ENCODE measurements at regions not wholly inside any gene's neighbourhood (a gene's known extent, or its start where the extent isn't known, plus 50 kb on each side); places are given as distances from the start of the nearest gene placed in this dataset.

- no TSS peak for BruUV-seq (replicated peaks)
- no peak overlapping the region for H2BK15ac ChIP-seq (ENCODE audit: low read depth, low read length)
- in situ Hi-C loops (cut with MboI; ENCODE audit: low sequenced_read_pairs) (no loop called here), dilution Hi-C loops (cut with HindIII; ENCODE audit: low sequenced_read_pairs, unreplicated experiment) (no loop called here), intact Hi-C loops (cut with micrococcal nuclease) (no loop called here)
- ATAC-seq (ENCODE audit: low read depth), result no peak
- H2BK120ac ChIP-seq (ENCODE audit: low read depth, low read length), result no peak overlapping the region
- no peak overlapping the region for H3K23ac ChIP-seq (ENCODE audit: low read depth, low read length)
- H3K79me1 ChIP-seq (ENCODE audit: low read depth in 1 of 2, low read length in 2 of 2), result no peaks in the 10 kb centered on the region
- H3K9me1 ChIP-seq (ENCODE audit: insufficient read depth, low read length), result no peaks in the 10 kb centered on the region
- H3K27ac ChIP-seq (ENCODE audit: insufficient read depth, low read length), result no peak overlapping the region
- H3K27me3 ChIP-seq (ENCODE audit: control insufficient read depth, insufficient read depth, low read length), result no peaks in the 10 kb centered on the region
- POLR2A ChIA-PET (ENCODE audit: unreplicated experiment), result no interaction called here
- H3K4me2 ChIP-seq (ENCODE audit: low read depth, low read length), result no peak overlapping the region
- DNase-seq, result no peak
- H4K20me1 ChIP-seq (ENCODE audit: insufficient read depth, low read length), result no peaks in the 10 kb centered on the region
- H3K18ac ChIP-seq (ENCODE audit: low read depth, low read length), result no peak overlapping the region
- H4K91ac ChIP-seq (ENCODE audit: insufficient read depth, low read depth, low read length), result no peak overlapping the region
- no peaks in the 10 kb centered on the region for H3K4me1 ChIP-seq (ENCODE audit: control insufficient read depth, insufficient read depth, low read length)
- H4K8ac ChIP-seq (ENCODE audit: low read depth in 2 of 2, low read length in 2 of 2), result no peak overlapping the region
- no peak overlapping the region for H2BK5ac ChIP-seq (ENCODE audit: low read depth, low read length, poor library complexity, severe bottlenecking)
- H4K5ac ChIP-seq (ENCODE audit: low read depth, low read length), result no peak overlapping the region
- CTCF ChIA-PET, result no interaction called here
- TF ChIP-seq CEBPB (IDR thresholded peaks at IDR 0.05; ENCODE audit: low read depth, low read length), result no peak
- TF ChIP-seq MAFK (IDR thresholded peaks at IDR 0.05; ENCODE audit: low read depth, low read length), result no peak
- TF ChIP-seq SMC3 (IDR thresholded peaks at IDR 0.05; ENCODE audit: low read depth, low read length), result no peak
- no peak for TF ChIP-seq MAZ (IDR thresholded peaks at IDR 0.05; ENCODE audit: borderline replicate concordance, low read depth, low read length)
- TF ChIP-seq USF2 (IDR thresholded peaks at IDR 0.05; ENCODE audit: low read depth, low read length), result no peak
- TF ChIP-seq ELK1 (IDR thresholded peaks at IDR 0.05; ENCODE audit: borderline replicate concordance, low read depth, low read length), result no peak
- no peak for TF ChIP-seq RCOR1 (IDR thresholded peaks at IDR 0.05; ENCODE audit: insufficient replicate concordance, low read length)
- TF ChIP-seq NFE2L2 (IDR thresholded peaks at IDR 0.05; ENCODE audit: low read depth, low read length), result no peak
- TF ChIP-seq CTCF (conservative IDR thresholded peaks at IDR 0.05; ENCODE audit: low read depth, low read length), result no peak
- no peak for TF ChIP-seq MXI1 (IDR thresholded peaks at IDR 0.05; ENCODE audit: borderline replicate concordance, low read depth, low read length)
- TF ChIP-seq RFX5 (IDR thresholded peaks at IDR 0.05; ENCODE audit: low read depth, low read length), result no peak
- no peak for TF ChIP-seq CHD1 (IDR thresholded peaks at IDR 0.05; ENCODE audit: low read depth, low read length)
- no peak for TF ChIP-seq POLR2A (IDR thresholded peaks at IDR 0.05; ENCODE audit: low read depth, low read length)
- H3K4me3 ChIP-seq (ENCODE audit: insufficient read depth, low read depth, low read length), result no peak overlapping the region
- H3K9me3 ChIP-seq (ENCODE audit: control insufficient read depth, insufficient read depth, low read length), result peaks cover 9% of the 10 kb centered on the region
- H3K14ac ChIP-seq (replicated peaks; ENCODE audit: low read depth, low read length), result no peak overlapping the region
- no peak overlapping the region for H3K4ac ChIP-seq (ENCODE audit: low read depth, low read length)
- no peak overlapping the region for H2AFZ ChIP-seq (replicated peaks; ENCODE audit: low read length, poor library complexity)
- H2BK20ac ChIP-seq (ENCODE audit: low read depth, low read length), result no peak overlapping the region
- no peak overlapping the region for H2AK9ac ChIP-seq (replicated peaks; ENCODE audit: low read depth, low read length, poor library complexity)
- H3K56ac ChIP-seq (ENCODE audit: extremely low read depth, insufficient read depth, low read length), result no peak overlapping the region
- no peak overlapping the region for H3K9ac ChIP-seq (ENCODE audit: low read depth, low read length)
- no peaks in the 10 kb centered on the region for H3K36me3 ChIP-seq (ENCODE audit: control insufficient read depth, insufficient read depth, low read length)
- H2AK5ac ChIP-seq (ENCODE audit: low read depth, low read length), result no peak overlapping the region
Observed at GRCh38 chr14:45558183-45558582, 305.2 kb upstream of the MIS18BP1 start.
